ENCODE measurements at regions not wholly inside any gene's neighbourhood (a gene's known extent, or its start where the extent isn't known, plus 50 kb on each side); places are given as distances from the start of the nearest gene placed in this dataset.

- DNase-seq: no peak
These were observed 353.6 kb downstream of the MTX2 start for GRCh38 chr2:176622792-176623191.

DNA sequence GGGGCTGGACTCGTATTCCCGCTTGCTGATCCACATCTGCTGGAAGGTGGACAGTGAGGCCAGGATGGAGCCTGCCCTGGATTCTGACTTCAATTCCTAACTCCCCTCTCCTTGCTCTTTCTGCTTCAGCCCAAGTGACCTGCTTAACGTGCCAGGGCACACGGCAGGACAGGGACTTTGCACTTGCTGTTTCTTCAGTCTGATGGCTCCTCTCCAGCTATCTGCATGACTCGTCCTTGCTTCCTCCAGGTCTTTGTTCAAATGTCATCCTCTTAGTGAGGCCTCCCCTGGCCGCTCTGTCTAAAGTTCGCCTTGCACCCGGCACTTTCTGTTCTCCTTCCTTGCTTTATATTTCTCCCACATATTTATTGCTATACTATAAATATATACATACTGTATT, 357.6 kb downstream of the MTX2 start:
- DNase-seq: no peak

DNA sequence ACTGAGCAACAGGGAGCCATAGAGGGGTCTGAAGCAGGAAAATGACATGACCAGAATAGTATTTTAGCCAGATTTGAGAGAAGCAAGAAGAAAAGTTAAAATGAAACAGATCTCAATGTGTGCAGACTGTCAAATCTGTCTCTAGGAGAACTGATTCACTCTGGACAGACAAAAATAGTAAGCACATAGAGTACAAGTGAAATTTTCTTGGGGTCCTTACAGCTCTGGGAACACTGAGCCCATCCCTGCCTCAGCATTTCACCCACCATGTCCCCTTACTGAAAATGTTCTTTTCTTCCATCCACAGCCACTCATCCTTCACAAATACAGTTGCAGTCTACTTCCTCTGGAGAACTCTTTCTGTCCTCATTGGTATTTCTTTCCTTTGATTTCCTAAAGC, 359.2 kb downstream of the MTX2 start:
- no peak for DNase-seq

DNA sequence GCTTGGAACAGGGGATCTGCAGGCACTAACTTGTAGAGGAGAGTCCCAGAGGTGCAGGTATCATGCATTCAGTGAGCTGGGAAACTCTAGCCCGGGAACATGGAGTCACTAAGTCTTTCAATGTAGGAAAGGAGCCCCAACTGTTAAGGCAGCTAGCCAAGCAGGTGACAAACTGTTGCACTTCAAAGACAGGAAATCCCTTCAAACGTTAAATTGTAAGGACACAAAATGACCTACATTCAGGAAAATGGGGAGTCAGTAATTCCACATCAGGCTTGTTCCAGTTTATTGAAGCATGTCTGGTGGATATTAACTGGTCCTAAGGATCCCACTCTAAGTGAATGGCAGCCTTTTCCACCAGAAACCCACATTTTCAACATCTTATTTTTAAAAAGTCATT, 364.5 kb downstream of the MTX2 start:
- DNase-seq: no peak

- DNase-seq: no peak
These were observed 367.2 kb downstream of the MTX2 start for GRCh38 chr2:176636401-176636800.

DNA sequence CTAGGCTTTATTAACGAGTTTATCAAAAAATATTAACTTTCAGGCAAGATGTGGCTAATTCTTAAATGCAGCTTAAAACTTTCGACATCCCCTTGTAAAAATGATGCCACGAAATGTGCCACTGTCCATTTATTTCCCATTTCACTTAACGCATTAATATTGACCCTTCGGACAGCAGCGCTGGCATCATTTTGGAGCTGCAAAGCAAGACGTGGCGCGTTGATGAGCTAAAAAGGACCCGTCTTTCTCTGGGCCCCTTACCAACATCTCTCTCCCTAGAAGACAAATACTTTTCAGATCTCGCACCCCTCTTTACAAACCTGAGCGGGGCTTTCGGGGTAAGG, 367.9 kb downstream of the MTX2 start:
- no peak for DNase-seq

DNA sequence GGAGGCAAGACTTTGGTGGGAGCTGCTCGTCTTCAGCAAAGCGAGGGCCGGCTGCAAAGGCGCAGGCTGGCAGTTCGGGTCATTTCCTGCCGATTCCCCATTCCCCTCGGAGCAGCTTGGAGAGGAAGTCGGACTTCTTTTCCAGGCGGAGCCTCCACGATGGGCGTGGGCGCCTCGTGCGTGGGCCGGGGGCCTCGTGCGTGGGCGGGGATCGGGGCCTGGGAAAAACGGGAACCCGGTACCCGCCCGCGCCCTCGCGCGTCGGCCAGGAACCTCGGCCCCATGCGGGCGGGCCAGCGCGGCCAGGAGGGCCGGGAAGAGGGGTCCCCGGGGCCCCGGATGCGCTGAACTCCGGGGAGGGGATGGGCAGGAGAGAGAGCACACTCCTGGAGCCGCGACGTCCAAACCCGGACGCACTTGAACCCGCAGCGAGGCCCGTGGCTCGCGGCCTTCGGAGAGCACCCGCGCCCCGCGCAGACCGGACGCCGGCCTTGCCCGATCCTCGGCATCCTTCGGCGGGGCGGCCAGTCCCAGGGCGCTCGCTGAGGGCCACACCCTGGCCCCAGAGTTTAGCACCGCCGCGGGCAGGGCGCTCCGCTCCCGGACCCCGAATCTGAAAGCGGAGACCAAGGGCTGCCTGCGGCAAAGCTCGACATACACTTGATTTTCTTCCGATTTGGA, 368.4 kb downstream of the MTX2 start:
- DNase-seq: peak; percentile 13

DNA sequence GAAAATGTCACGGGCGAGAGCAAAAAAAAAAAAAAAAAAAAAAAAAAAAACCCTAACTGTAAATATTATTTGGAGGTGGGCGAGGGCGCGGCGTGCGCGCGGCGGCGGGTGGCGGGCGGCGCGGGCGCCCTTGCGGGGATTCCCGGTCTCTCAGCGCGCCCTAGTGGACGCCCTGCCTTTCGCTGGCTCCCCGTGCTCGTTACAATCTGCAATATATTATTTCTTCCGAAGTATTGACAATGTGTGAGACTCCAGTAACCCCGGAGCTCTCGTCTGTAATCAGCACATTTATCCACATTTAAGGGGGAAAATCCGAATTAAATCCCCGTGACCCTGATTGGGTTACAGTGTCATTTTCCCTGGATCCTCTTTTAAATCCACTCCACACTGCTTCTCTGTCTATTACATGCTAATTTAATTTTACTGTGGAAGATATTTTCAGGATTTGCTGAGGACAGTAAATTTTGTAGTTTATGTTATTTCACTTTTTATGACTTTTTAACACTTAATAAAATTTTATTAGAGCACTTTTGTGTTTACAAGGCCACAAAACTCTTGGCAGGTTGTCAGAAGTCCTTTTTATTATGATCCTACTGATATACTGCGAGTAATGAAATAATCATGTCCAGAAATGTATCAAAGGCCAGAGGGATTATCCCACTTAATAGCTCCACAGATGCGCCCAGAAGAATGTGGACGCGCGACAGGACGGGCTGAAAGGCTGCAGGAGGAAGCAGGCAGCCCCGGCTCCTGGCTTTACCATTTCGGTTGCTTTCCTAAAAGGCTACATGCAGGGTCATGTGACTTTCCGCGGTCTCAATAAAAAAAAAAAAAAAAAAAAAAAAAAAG, 369.1 kb downstream of the MTX2 start:
- peak; percentile 63 for DNase-seq

- DNase-seq: no peak
These were observed 369.7 kb downstream of the MTX2 start for GRCh38 chr2:176639016-176639343.

DNA sequence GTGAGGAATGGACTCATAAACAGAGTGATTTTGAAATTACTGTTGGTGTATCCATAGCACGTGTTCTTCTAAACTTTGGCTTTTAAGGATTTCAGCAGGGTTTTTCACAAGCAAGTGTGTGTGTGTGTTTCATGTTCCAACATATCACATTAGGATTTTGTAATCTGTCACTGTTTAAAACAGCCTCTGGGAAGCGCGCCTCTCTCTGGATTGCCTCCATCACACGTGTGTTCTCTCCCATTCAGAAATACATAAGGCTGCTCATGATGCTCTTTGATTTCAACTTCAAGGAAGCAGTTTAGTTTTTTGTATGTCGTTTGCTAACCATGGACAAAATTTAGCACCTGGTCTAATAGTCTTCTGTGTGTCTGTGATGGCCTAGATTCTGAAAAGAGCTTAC, 370.4 kb downstream of the MTX2 start:
- no peak for DNase-seq

DNA sequence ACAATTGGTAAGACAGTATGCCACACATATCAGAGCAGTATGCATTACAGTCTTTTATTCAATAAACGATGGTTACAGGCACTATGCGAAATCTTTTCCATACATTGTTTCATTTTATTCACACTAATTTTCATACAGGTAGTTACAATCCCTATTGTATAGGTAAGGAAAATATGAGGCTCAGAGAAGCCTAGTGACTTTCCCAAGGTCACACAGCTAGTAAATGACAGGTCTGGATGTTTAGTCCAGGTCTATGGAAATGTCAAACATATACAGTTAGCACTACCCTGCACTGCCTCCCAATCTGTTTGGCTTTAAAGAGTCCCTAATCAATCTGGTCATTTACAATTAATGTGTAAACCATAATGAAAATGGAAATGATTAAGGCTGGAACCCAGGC, 372.2 kb downstream of the MTX2 start:
- DNase-seq: no peak

DNA sequence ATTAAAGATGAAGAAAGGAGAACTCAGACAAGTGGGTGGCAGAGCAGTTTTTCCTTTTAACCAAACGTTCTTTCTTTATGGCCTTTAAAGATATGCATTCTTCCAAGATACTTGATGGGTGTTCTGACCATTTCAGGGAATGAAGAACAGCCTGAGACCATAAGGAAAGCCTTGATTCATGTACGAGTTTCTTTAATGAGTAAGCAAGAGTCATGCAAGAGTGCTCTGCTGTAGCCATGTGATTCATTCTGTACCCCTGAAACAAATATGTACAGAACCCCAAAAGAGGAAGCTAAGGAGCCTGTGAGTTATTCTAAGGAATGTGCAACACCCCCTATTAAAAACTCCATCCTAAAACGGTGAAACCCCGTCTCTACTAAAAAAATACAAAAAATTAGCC, 372.8 kb downstream of the MTX2 start:
- DNase-seq: no peak

DNA sequence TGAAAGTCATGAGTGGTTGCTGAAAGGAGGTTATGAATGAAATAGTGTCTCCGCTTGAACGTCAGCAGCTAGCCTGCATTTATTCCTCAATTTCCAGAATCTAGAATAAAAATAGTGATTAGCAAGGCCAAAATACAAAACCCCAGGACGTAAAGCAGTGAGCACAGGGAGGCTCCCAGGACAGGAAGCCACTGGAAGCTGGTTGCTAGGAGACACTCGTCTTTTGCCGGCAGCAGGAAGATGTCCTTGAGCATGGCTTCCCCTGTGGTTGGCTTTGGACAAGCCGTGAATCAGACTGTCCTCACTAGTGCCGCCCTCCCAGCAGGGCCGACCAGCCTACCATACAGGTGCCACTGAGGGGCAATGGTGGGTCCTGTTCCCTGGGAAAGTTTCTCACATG, 374.4 kb downstream of the MTX2 start:
- no peak for DNase-seq

- no peak for DNase-seq
These were observed 376.3 kb downstream of the MTX2 start for GRCh38 chr2:176645494-176645893.

- no peak for DNase-seq
These were observed 376.9 kb downstream of the MTX2 start for GRCh38 chr2:176646033-176646615.

DNA sequence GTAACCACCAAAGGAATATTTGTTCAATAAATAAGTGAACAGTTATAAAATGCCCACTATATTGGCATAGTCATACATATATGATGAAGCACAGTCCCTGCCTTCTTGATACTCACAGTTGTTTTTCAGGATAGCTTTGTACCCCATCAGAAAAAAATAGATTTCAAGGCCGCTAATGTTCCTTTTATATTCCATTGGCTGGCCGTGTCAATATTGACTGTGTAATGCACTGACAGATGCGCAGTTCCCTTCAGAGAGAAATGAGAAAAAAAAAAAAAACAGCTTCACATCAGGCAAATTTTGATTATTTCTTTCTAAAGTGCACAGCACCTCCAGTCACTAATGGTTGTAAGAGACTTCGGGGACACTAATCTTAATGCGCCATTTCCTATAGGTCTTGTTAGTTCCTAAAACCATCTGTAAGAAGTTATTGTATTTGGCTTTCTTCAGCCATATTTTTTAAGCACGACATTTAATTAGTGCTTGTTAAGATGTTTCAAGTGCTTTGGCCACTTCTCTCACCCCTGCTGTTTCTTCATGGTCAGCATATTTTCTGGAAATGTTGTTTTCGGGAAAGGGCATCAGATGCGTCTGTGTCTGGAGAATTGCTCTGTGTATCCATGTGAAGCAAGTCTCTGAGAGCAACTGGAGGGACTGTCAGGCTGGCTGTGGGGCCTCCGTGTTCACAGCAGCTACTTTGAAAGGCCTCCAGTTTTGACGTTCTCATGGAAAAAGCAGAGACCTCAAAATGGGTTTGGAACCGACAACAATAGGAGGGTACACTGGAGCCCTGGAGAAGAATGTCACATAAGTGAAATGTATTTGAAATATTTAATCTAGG, 378.3 kb downstream of the MTX2 start:
- no peak for DNase-seq

DNA sequence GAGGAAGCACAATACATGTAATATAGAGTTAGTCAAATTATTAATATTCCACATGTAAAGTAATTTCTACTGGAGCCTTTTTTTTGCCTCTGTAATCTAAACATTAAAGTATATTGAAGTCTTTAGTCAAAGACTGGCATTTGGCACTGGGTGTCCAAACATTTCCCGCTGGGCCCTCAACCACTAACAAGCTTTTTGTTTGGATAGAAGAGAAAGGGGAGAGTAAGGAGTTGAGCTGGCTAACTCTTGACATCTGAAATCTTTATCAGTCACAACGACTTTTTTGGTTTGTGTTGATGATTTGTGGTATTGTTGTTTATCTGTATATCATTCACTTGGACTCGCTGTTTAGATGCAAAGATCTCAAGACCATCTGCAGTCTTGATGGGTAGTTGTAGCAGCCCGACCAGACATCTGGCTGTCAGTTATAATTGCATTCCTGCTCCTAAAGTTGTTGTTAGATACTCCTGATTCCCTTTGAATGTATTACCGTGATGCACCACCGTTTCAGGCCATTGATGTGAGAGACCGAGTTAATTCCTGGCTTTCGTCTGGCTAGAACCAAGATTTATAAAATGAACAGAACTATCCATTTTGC, 379.6 kb downstream of the MTX2 start:
- no peak for DNase-seq

DNA sequence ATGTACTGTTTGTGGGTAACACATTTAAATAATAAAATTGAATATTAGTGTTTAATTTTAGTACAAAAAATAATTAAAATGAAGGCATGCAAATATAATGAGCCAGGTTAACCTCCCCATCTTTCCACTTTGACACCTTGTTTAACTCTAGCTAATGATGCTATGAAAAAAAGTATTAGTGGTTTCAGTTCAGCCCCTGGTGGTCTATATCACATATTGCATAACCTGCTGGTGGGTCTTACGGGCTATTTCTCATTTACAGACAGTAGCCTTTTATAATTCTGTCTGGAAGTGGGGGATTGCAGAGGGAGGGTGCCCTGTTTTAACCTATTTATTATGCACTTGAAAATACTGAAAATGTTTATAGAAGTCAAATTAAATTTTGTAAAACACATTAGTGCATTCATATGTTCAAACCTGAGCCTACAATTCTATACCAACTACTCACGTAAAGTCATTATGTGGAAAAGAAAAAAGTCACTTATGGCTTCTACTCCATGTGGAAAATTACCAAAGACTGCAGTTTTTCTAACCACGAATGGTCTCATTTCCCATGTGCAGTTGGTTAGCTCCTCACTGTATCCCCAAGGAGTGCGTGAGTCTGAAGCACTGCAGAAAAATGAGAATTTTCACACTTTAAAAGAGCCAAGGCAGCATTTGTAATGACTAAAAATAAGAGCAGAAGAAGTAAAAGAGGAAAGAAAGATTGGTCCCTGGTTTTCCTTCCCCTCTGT, 381.0 kb downstream of the MTX2 start:
- DNase-seq: no peak

DNA sequence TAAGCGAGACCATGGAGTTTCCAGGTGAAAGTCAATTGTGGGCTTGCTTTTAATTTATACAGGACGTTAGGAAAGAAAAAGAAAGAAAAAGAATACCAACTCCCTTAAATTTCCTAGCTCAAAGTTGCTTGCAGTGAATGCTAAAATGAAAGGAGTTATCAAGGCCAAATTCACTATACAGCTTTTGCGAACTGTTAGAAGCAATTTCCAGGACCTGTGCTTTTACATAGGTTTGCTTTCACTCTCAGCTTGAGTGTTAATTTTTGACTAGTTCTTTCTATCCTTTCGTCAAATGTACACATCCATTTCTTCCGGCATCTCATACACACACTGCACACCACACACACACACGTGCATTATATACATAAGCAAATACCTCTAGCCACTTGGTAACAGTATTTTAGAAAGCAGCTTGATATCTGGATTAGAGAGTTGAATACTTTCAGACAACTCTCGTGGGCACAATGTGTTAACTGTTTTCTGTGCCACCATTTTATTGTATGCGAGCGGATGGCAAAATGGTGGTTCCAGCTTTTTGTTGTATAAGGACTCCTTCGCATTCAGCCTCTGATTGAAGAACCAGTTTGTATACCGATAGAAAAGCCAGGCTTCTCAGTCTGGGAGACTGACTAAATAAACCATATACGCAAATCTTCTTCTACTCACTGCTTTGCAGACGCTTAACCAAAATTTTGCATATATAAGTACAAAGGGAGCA, 381.8 kb downstream of the MTX2 start:
- DNase-seq: no peak

- DNase-seq: no peak
These were observed 383.3 kb downstream of the MTX2 start for GRCh38 chr2:176652300-176653182.
